ENCODE measurements at regions not wholly inside any gene's neighbourhood (a gene's known extent, or its start where the extent isn't known, plus 50 kb on each side); places are given as distances from the start of the nearest gene placed in this dataset.
"Not testable (repeated sequence)": the region's sequence is repeated elsewhere in the genome, so short reads cannot be mapped to it uniquely, and the experiment has no call there.

DNA sequence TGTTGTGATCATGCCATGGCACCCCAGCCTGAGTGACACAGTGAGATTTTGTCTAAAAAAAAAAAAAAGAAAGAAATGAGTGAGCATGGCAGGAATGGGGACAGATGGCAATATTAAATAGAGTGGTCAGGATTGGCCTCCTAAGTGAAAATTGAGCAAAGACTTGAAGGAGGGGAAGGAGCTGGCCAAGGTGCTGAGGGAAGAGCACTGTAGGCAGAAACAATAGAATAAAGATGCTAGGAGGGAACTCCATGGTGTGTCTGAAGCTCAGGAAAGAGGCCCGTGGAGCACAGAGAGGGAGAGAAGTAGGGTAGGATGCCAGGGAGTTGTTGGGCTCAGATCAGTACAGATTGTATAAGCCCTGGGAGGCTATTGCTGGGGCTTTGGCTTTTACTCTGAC lies 64.4 kb upstream of the PCAT7 start:
- 71% methylated on average over 1 of the region's 1 CpG for WGBS (ENCODE audit: insufficient coverage, low coverage, low lambda C conversion rate, missing lambda C conversion rate)
- no peak for DNase-seq

DNA sequence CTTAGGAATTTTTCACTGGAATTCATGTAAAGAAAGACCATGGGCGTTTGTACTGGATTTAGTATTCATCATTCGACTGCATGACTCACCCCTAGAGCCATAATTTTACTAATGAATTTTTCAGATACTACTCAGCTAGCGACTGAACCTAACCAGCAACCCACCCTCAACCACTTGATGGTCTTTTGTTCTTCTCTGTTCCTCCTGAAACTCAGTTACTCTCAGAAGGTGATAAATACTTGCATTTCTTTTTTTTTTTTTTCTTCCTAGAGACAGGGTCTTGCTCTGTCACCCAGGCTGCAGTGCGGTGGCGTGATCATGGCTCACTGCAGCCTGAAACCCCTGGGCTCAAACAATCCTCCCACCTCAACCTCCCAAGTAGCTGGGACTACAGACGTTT lies 62.8 kb upstream of the PCAT7 start:
- not testable (repeated sequence) for ATAC-seq

More for the DNA sequence above, 64.4 kb upstream of the PCAT7 start:
- ATAC-seq: no peak
- H3K4me1 ChIP-seq: no peaks in the 10 kb centered on the region
- no peaks in the 10 kb centered on the region for H3K9me3 ChIP-seq
- intact Hi-C loops (cut with DNase I): no loop called here
- TF ChIP-seq, protein P1, sequence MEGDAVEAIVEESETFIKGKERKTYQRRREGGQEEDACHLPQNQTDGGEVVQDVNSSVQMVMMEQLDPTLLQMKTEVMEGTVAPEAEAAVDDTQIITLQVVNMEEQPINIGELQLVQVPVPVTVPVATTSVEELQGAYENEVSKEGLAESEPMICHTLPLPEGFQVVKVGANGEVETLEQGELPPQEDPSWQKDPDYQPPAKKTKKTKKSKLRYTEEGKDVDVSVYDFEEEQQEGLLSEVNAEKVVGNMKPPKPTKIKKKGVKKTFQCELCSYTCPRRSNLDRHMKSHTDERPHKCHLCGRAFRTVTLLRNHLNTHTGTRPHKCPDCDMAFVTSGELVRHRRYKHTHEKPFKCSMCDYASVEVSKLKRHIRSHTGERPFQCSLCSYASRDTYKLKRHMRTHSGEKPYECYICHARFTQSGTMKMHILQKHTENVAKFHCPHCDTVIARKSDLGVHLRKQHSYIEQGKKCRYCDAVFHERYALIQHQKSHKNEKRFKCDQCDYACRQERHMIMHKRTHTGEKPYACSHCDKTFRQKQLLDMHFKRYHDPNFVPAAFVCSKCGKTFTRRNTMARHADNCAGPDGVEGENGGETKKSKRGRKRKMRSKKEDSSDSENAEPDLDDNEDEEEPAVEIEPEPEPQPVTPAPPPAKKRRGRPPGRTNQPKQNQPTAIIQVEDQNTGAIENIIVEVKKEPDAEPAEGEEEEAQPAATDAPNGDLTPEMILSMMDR (IDR thresholded peaks at IDR 0.05): no peak
- TF ChIP-seq POLR2A (IDR thresholded peaks at IDR 0.05): no peak
- no peak overlapping the region for H3K4me3 ChIP-seq
- no peak overlapping the region for H3K27ac ChIP-seq
- H3K36me3 ChIP-seq: no peaks in the 10 kb centered on the region
- no peaks in the 10 kb centered on the region for H3K27me3 ChIP-seq

DNA sequence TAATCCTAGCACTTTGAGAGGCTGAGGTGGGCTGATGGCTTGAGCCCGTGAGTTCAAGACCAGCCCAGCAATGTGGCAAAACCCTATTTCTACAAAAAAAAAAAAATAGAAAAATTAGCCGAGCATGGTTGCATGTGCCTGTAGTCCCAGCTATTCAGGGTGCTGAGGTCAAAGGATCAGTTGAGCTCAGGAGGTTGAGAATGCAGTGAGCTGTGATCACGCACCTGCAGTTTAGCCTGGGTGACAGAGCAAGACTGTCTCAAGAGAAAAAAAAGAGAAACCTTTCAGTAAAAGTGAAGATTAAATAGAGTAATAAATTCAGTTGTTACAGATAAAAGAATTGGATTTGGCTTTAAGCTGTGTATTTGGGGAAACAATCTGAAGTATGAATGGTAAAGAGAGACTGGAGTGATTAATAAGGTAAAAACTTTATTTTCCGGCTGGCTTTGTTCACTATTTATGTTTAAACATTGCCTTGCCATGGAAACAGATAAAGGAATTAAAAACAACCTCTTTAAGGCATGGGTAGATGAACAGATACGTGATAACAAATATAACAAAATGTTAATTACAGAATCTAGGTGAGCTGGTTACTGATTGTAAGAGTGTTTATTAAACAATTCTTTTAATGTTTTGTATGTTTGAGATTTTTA lies 56.0 kb upstream of the PCAT7 start:
- Histone ChIP-seq H3K4me3 (no peak overlapping the region), H3K27me3 (no peaks in the 10 kb centered on the region), H3K4me1 (no peaks in the 10 kb centered on the region), H3K9me3 (no peaks in the 10 kb centered on the region), H3K36me3 (no peaks in the 10 kb centered on the region), H3K27ac (no peak overlapping the region)
- ATAC-seq (no peak), DNase-seq (no peak)
- intact Hi-C loops (cut with DNase I): no loop called here
- 81% methylated on average over 5 of the region's 5 CpGs for WGBS (ENCODE audit: insufficient coverage, low coverage, low lambda C conversion rate, missing lambda C conversion rate)
- TF ChIP-seq POLR2A (IDR thresholded peaks at IDR 0.05): no peak
- TF ChIP-seq, protein P1 (IDR thresholded peaks at IDR 0.05): no peak

More for the DNA sequence above, 62.8 kb upstream of the PCAT7 start:
- H3K9me3 ChIP-seq; intact Hi-C loops (cut with DNase I); H3K36me3 ChIP-seq; H3K27me3 ChIP-seq; H3K4me1 ChIP-seq; DNase-seq; H3K4me3 ChIP-seq; H3K27ac ChIP-seq: not testable (repeated sequence)
- 58% methylated on average over 4 of the region's 6 CpGs for WGBS (ENCODE audit: insufficient coverage, low coverage, low lambda C conversion rate, missing lambda C conversion rate)

DNA sequence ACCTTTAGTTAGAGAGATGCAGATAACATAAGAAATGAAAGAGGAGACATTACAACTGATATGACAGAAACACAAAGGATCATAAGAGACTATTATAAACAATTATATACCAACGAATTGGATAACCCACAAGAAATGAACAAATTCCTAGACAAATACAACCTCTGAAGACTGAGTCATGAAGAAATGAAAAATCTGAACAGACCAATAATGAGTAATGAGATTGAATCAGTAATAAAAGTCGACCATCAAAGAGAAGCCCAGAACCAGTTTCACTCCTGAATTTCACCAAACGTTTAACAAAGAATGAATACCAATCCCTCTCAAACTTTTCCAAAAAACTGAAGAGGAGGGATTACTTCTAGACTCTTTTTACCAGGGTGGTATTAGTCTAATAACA lies 50.5 kb upstream of the PCAT7 start:
- Histone ChIP-seq H3K9me3 (no peaks in the 10 kb centered on the region), H3K4me3 (no peak overlapping the region), H3K27ac (no peak overlapping the region), H3K36me3 (no peaks in the 10 kb centered on the region), H3K27me3 (no peaks in the 10 kb centered on the region), H3K4me1 (no peaks in the 10 kb centered on the region)
- intact Hi-C loops (cut with DNase I): no loop called here
- no peak for TF ChIP-seq POLR2A (IDR thresholded peaks at IDR 0.05)
- TF ChIP-seq, protein P1 (IDR thresholded peaks at IDR 0.05): no peak
- whole genome bisulfite sequencing (ENCODE audit: insufficient coverage, low coverage, low lambda C conversion rate, missing lambda C conversion rate): 72% methylated on average over 3 of the region's 3 CpGs
- no peak for DNase-seq
- no peak for ATAC-seq

Measured in right lobe of liver (tissue), 6 donors.